ENCODE measurements at regions not wholly inside any gene's neighbourhood (a gene's known extent, or its start where the extent isn't known, plus 50 kb on each side); places are given as distances from the start of the nearest gene placed in this dataset.

DNA sequence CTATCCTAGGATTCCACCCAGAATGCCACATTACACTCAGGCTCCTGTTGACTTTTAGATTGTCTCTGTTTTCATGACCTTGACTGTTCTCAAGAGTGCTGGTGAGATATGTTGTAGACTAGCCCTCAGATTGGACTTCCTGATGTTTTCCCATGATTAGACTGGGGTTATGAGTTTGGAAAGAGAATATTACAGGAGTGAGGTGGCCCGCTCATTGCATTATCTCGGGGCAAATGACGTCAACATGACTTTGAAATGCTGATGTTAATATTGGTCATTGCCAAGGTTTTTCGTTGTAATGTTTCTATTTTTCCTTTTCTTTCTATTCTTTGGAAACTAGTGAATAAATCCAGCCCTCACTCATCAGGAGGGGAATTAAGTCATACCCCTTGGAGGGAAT is 355.7 kb upstream of the MON1B start:
- Histone ChIP-seq H3K4me1 (ENCODE audit: insufficient read depth, insufficient read length) (no peaks in the 10 kb centered on the region), H3K36me3 (ENCODE audit: insufficient read depth, insufficient read length, low read length) (no peaks in the 10 kb centered on the region), H3K9me3 (ENCODE audit: insufficient read depth, low read length) (no peaks in the 10 kb centered on the region), H3K4me3 (ENCODE audit: insufficient read length, low read depth) (no peak overlapping the region), H3K9ac (ENCODE audit: insufficient read length, low read depth) (no peak overlapping the region), H3K27me3 (ENCODE audit: insufficient read depth, insufficient read length) (no peaks in the 10 kb centered on the region)
- DNase-seq (ENCODE audit: low read depth, low spot score), result no peak
- TF ChIP-seq SUZ12 (IDR thresholded peaks at IDR 0.05; ENCODE audit: extremely low read depth, insufficient read depth, insufficient read length) (no peak), ZNF274 (IDR thresholded peaks at IDR 0.05; ENCODE audit: low read depth, low read length) (no peak), YY1 (IDR thresholded peaks at IDR 0.05; ENCODE audit: insufficient read depth, insufficient read length) (no peak)

DNA sequence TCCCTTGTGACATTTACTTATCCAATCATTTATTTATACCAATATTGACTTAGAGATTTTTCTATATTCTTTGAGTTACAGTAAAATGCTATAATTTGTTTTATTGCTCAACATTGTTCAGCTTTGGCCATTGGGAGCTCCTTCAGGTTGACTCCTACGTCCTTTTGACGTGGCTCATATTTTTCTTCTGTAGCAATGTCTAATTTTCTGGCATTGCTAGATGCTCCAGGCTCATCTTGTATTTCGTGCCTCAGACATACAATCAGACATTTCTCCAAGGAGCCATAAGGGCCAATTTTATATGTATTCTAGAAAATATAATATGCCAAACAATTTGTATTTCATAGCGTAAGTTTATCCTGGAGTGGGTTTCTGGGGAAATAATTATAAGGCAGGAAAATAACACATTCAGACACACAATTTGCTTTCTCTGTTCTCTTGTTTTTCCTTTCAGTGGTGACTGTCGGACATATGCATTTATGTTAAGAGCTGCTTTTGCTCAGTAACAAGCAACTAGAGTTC is 355.1 kb upstream of the MON1B start:
- no peak for TF ChIP-seq YY1 (IDR thresholded peaks at IDR 0.05; ENCODE audit: insufficient read depth, insufficient read length)
- no peak for TF ChIP-seq SUZ12 (IDR thresholded peaks at IDR 0.05; ENCODE audit: extremely low read depth, insufficient read depth, insufficient read length)
- TF ChIP-seq ZNF274 (IDR thresholded peaks at IDR 0.05; ENCODE audit: low read depth, low read length), result no peak
- no peaks in the 10 kb centered on the region for H3K9me3 ChIP-seq (ENCODE audit: insufficient read depth, low read length)
- H3K4me1 ChIP-seq (ENCODE audit: insufficient read depth, insufficient read length), result no peaks in the 10 kb centered on the region
- no peak overlapping the region for H3K9ac ChIP-seq (ENCODE audit: insufficient read length, low read depth)
- no peaks in the 10 kb centered on the region for H3K36me3 ChIP-seq (ENCODE audit: insufficient read depth, insufficient read length, low read length)
- DNase-seq (ENCODE audit: low read depth, low spot score), result no peak
- no peak overlapping the region for H3K4me3 ChIP-seq (ENCODE audit: insufficient read length, low read depth)
- H3K27me3 ChIP-seq (ENCODE audit: insufficient read depth, insufficient read length), result no peaks in the 10 kb centered on the region

DNA sequence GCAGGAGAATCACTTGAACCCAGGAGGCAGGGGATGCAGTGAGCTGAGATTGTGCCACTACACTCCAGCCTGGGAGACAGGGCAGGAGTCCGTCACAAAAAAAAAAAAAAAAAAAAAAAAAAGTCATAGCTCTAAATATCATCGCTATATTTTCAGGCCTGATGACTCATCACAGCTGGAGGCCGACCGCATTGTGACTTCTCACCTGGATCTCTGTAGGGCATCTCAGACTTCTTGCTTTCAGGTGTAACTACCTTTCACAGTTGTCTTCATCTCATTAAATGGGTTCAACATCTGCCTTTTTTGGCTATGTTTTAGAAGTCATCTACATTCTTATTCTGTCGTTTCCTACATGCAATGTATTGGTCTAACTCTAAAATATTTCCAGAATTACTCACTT is 353.1 kb upstream of the MON1B start:
- Histone ChIP-seq H3K27me3 (ENCODE audit: insufficient read depth, insufficient read length) (no peaks in the 10 kb centered on the region), H3K4me1 (ENCODE audit: insufficient read depth, insufficient read length) (no peaks in the 10 kb centered on the region), H3K9me3 (ENCODE audit: insufficient read depth, low read length) (no peaks in the 10 kb centered on the region), H3K9ac (ENCODE audit: insufficient read length, low read depth) (no peak overlapping the region), H3K36me3 (ENCODE audit: insufficient read depth, insufficient read length, low read length) (no peaks in the 10 kb centered on the region), H3K4me3 (ENCODE audit: insufficient read length, low read depth) (no peak overlapping the region)
- TF ChIP-seq YY1 (IDR thresholded peaks at IDR 0.05; ENCODE audit: insufficient read depth, insufficient read length) (no peak), SUZ12 (IDR thresholded peaks at IDR 0.05; ENCODE audit: extremely low read depth, insufficient read depth, insufficient read length) (no peak), ZNF274 (IDR thresholded peaks at IDR 0.05; ENCODE audit: low read depth, low read length) (no peak)
- no peak for DNase-seq (ENCODE audit: low read depth, low spot score)

DNA sequence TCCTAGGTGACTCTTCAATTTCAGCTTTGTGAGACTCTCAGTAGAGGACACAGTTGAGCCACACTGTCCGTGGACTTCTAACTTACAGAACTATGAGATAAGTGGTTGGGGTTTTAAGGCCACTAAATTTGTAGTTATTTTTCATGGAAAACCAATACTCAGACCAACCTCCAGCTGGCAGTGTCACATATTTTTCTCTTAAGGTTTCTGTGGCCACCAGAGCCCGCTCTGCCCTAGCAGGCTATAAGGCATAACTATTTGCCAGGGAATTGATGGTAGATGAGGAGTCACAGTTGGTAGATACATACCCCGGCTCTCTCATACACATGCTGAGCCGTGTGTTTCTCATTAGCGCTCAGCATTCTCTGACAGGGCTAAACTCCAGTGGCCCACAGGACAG is 336.8 kb upstream of the MON1B start:
- TF ChIP-seq YY1 (IDR thresholded peaks at IDR 0.05; ENCODE audit: insufficient read depth, insufficient read length) (no peak), ZNF274 (IDR thresholded peaks at IDR 0.05; ENCODE audit: low read depth, low read length) (no peak), SUZ12 (IDR thresholded peaks at IDR 0.05; ENCODE audit: extremely low read depth, insufficient read depth, insufficient read length) (no peak)
- no peaks in the 10 kb centered on the region for H3K9me3 ChIP-seq (ENCODE audit: insufficient read depth, low read length)
- H3K36me3 ChIP-seq (ENCODE audit: insufficient read depth, insufficient read length, low read length), result no peaks in the 10 kb centered on the region
- no peak for DNase-seq (ENCODE audit: low read depth, low spot score)
- no peak overlapping the region for H3K4me3 ChIP-seq (ENCODE audit: insufficient read length, low read depth)
- H3K4me1 ChIP-seq (ENCODE audit: insufficient read depth, insufficient read length), result no peaks in the 10 kb centered on the region
- H3K9ac ChIP-seq (ENCODE audit: insufficient read length, low read depth), result no peak overlapping the region
- H3K27me3 ChIP-seq (ENCODE audit: insufficient read depth, insufficient read length), result no peaks in the 10 kb centered on the region

DNA sequence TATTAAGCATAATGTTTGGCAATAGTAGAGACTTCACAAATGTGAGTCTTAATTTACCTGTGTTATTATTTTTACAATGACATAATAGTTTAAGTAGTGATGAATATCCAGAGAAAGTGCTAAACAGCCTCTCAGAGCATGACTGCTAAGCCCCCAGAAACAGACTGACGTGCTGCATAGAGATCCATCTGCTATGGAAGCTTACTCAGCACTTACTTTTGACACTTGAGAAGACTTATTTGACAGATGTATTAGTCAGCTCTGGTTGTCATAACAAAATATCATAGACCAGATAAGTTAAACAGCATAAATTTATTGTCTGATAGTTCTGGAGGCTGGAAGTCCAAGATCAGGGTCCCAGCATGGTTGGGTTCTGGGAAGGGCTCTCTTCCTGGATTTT is 334.9 kb upstream of the MON1B start:
- H3K36me3 ChIP-seq (ENCODE audit: insufficient read depth, insufficient read length, low read length), result no peaks in the 10 kb centered on the region

DNA sequence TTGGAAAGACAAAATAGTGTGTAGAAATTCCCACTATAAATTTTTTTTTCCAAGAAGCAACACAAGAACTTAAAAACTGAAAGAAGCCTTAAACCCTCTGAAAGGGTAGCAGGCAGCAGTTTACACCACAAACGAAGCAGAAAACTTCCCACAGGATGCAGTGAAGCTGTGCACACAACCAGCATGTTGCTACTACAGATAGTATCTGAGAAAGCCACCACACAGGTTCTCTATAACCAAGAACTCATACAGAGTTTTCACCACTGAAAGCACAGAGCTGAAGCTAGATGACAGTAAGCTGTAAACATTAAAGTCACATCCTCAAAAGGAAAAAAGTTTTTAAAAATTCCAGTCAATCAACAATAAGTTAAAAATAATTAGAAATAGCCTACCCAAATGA is 333.6 kb upstream of the MON1B start:
- no peaks in the 10 kb centered on the region for H3K27me3 ChIP-seq (ENCODE audit: insufficient read depth, insufficient read length)
- no peak for DNase-seq (ENCODE audit: low read depth, low spot score)

More for the DNA sequence above, 334.9 kb upstream of the MON1B start:
- H3K4me3 ChIP-seq (ENCODE audit: insufficient read length, low read depth), result no peak overlapping the region
- TF ChIP-seq SUZ12 (IDR thresholded peaks at IDR 0.05; ENCODE audit: extremely low read depth, insufficient read depth, insufficient read length), result no peak
- TF ChIP-seq YY1 (IDR thresholded peaks at IDR 0.05; ENCODE audit: insufficient read depth, insufficient read length), result no peak
- no peak for TF ChIP-seq ZNF274 (IDR thresholded peaks at IDR 0.05; ENCODE audit: low read depth, low read length)
- H3K9ac ChIP-seq (ENCODE audit: insufficient read length, low read depth), result no peak overlapping the region
- H3K9me3 ChIP-seq (ENCODE audit: insufficient read depth, low read length), result no peaks in the 10 kb centered on the region
- DNase-seq (ENCODE audit: low read depth, low spot score), result no peak
- H3K27me3 ChIP-seq (ENCODE audit: insufficient read depth, insufficient read length), result no peaks in the 10 kb centered on the region
- H3K4me1 ChIP-seq (ENCODE audit: insufficient read depth, insufficient read length), result no peaks in the 10 kb centered on the region

DNA sequence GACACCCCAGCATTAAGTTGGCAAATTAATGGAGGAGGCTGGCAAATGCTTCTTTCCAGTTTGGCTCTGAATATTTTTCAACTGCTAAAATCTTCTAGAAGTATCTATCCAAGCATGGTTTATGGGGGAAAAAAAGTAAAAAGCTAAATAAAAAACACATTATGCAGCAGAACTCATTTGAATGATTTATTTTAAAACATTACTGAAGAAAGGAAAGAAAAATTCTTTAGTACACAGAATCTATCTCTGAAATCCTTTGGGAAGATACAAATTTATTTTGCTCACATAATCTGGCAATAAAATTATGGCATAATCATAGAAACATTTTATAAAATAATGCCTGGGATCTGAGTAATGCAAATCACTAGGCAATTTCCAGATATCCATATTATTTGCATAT is 328.1 kb upstream of the MON1B start:
- no peaks in the 10 kb centered on the region for H3K9me3 ChIP-seq (ENCODE audit: insufficient read depth, low read length)
- H3K27me3 ChIP-seq (ENCODE audit: insufficient read depth, insufficient read length), result no peaks in the 10 kb centered on the region
- TF ChIP-seq SUZ12 (IDR thresholded peaks at IDR 0.05; ENCODE audit: extremely low read depth, insufficient read depth, insufficient read length) (no peak), YY1 (IDR thresholded peaks at IDR 0.05; ENCODE audit: insufficient read depth, insufficient read length) (no peak), ZNF274 (IDR thresholded peaks at IDR 0.05; ENCODE audit: low read depth, low read length) (no peak)

More for the DNA sequence above, 333.6 kb upstream of the MON1B start:
- H3K9me3 ChIP-seq (ENCODE audit: insufficient read depth, low read length), result no peaks in the 10 kb centered on the region
- TF ChIP-seq YY1 (IDR thresholded peaks at IDR 0.05; ENCODE audit: insufficient read depth, insufficient read length) (no peak), SUZ12 (IDR thresholded peaks at IDR 0.05; ENCODE audit: extremely low read depth, insufficient read depth, insufficient read length) (no peak), ZNF274 (IDR thresholded peaks at IDR 0.05; ENCODE audit: low read depth, low read length) (no peak)
- H3K4me1 ChIP-seq (ENCODE audit: insufficient read depth, insufficient read length), result no peaks in the 10 kb centered on the region
- H3K9ac ChIP-seq (ENCODE audit: insufficient read length, low read depth), result no peak overlapping the region
- no peaks in the 10 kb centered on the region for H3K36me3 ChIP-seq (ENCODE audit: insufficient read depth, insufficient read length, low read length)
- H3K4me3 ChIP-seq (ENCODE audit: insufficient read length, low read depth), result no peak overlapping the region

More for the DNA sequence above, 328.1 kb upstream of the MON1B start:
- Histone ChIP-seq H3K4me1 (ENCODE audit: insufficient read depth, insufficient read length) (no peaks in the 10 kb centered on the region), H3K36me3 (ENCODE audit: insufficient read depth, insufficient read length, low read length) (no peaks in the 10 kb centered on the region), H3K4me3 (ENCODE audit: insufficient read length, low read depth) (no peak overlapping the region), H3K9ac (ENCODE audit: insufficient read length, low read depth) (no peak overlapping the region)
- no peak for DNase-seq (ENCODE audit: low read depth, low spot score)
